Liver (tissue), 7 donors: ENCODE measurements at regions not wholly inside any gene's neighbourhood (a gene's known extent, or its start where the extent isn't known, plus 50 kb on each side); places are given as distances from the start of the nearest gene placed in this dataset.
"Not testable (repeated sequence)": the region's sequence is repeated elsewhere in the genome, so short reads cannot be mapped to it uniquely, and the experiment has no call there.

ENCODE experiments used
- DNase-seq: peaks from one replicate; pipeline ENCODE4 v3.0.0-alpha.2; 2017; ENCODE audit warnings: low spot score
- H3K27ac ChIP-seq, 2 donors: one replicate each; pipeline ENCODE4 v1.7.0; 2013; ENCODE audit warnings: inconsistent platforms in 2 of 2, low read length in 2 of 2, control low read depth in 1 of 2, low read depth in 1 of 2, mild to moderate bottlenecking in 1 of 2
- H3K27me3 ChIP-seq, 4 donors: one replicate each; pipeline versions ENCODE4 v1.6.1 to v1.7.0; 2013; ENCODE audit warnings: low read length in 3 of 4, inconsistent platforms in 1 of 4, mild to moderate bottlenecking in 1 of 4, moderate library complexity in 1 of 4; ENCODE audit not compliant: control insufficient read depth in 4 of 4, insufficient read depth in 4 of 4
- H3K36me3 ChIP-seq, 4 donors: one replicate each; pipeline versions ENCODE4 v1.6.1 to v1.7.0; 2013; ENCODE audit warnings: low read length in 3 of 4, mild to moderate bottlenecking in 3 of 4, low read depth in 1 of 4, moderate library complexity in 1 of 4; ENCODE audit not compliant: control insufficient read depth in 4 of 4, insufficient read depth in 3 of 4
- H3K4me1 ChIP-seq, 4 donors: one replicate each; pipeline versions ENCODE4 v1.6.1 to v1.7.0; 2013; ENCODE audit warnings: low read length in 3 of 4, mild to moderate bottlenecking in 3 of 4, moderate library complexity in 1 of 4; ENCODE audit not compliant: control insufficient read depth in 4 of 4, insufficient read depth in 4 of 4
- H3K4me3 ChIP-seq, 3 donors: one replicate each; pipeline versions ENCODE4 v1.6.1 to v1.7.0; 2013; ENCODE audit warnings: low read length in 3 of 3, control low read depth in 1 of 3, low read depth in 1 of 3, mild to moderate bottlenecking in 1 of 3
- H3K9ac ChIP-seq, 2 donors: one replicate each; pipeline ENCODE4 v1.7.0; 2013; ENCODE audit warnings: low read length in 2 of 2, mild to moderate bottlenecking in 2 of 2, moderate library complexity in 2 of 2, control low read depth in 1 of 2, low read depth in 1 of 2
- H3K9me3 ChIP-seq, 4 donors: one replicate each; pipeline versions ENCODE4 v1.6.1 to v1.7.0; 2013; ENCODE audit warnings: low read length in 3 of 4; ENCODE audit not compliant: control insufficient read depth in 4 of 4
- FOXA2 ChIP-seq: IDR thresholded peaks from 2 replicates; pipeline ENCODE4 v1.6.1; 2016; ENCODE audit warnings: antibody characterized with exemption
- GABPA ChIP-seq, 2 donors: IDR thresholded peaks in 1 of 2; conservative IDR thresholded peaks in 1 of 2; 2 replicates each; pipeline ENCODE4 v1.6.1; 2016; ENCODE audit warnings: antibody characterized with exemption in 2 of 2, mild to moderate bottlenecking in 1 of 2, moderate library complexity in 1 of 2
- HNF4A ChIP-seq, 2 donors: conservative IDR thresholded peaks; 2 replicates each; pipeline ENCODE4 v1.6.1; 2016; ENCODE audit warnings: antibody characterized with exemption in 2 of 2, mild to moderate bottlenecking in 2 of 2
- HNF4G ChIP-seq: IDR thresholded peaks from 2 replicates; pipeline ENCODE4 v1.6.1; 2016; ENCODE audit warnings: antibody characterized with exemption
- NR2F2 ChIP-seq: IDR thresholded peaks from 2 replicates; pipeline ENCODE4 v1.6.1; 2016; ENCODE audit warnings: antibody characterized with exemption
- RAD21 ChIP-seq, 2 donors: IDR thresholded peaks; 2 replicates each; pipeline ENCODE4 v1.6.1; 2016; ENCODE audit warnings: antibody characterized with exemption in 2 of 2, mild to moderate bottlenecking in 2 of 2
- RXRA ChIP-seq, 2 donors: IDR thresholded peaks; 2 replicates each; pipeline ENCODE4 v1.6.1; 2017 to 2018; ENCODE audit warnings: antibody characterized with exemption in 2 of 2, mild to moderate bottlenecking in 1 of 2
- SP1 ChIP-seq: IDR thresholded peaks from 2 replicates; pipeline ENCODE4 v1.6.1; 2018; ENCODE audit warnings: antibody characterized with exemption, mild to moderate bottlenecking
- YY1 ChIP-seq: IDR thresholded peaks from 2 replicates; pipeline ENCODE4 v1.6.1; 2016; ENCODE audit warnings: antibody characterized with exemption, mild to moderate bottlenecking
- WGBS: extraction: QIAGEN DNeasy Blood & Tissue Kit; methylation state at CpG from one replicate; pipeline ENCODE4 v1.1.7; 2013; 5-methylcytosine and 5-hydroxymethylcytosine counted together
- TF ChIP-seq, protein P1 (sequence below): IDR thresholded peaks from 2 replicates; pipeline ENCODE4 v1.6.1; 2016; ENCODE audit warnings: antibody characterized with exemption, mild to moderate bottlenecking
- TF ChIP-seq, protein P2 (sequence below): IDR thresholded peaks from 2 replicates; pipeline ENCODE4 v1.6.1; 2016; ENCODE audit warnings: antibody characterized with exemption
- TF ChIP-seq, protein P3 (sequence below): IDR thresholded peaks from 2 replicates; pipeline ENCODE4 v1.6.1; 2016; ENCODE audit warnings: antibody characterized with exemption
- donor health status: healthy.
- donor health status: healthy.
- donor health status: healthy.
- donor health status: healthy.

DNA sequence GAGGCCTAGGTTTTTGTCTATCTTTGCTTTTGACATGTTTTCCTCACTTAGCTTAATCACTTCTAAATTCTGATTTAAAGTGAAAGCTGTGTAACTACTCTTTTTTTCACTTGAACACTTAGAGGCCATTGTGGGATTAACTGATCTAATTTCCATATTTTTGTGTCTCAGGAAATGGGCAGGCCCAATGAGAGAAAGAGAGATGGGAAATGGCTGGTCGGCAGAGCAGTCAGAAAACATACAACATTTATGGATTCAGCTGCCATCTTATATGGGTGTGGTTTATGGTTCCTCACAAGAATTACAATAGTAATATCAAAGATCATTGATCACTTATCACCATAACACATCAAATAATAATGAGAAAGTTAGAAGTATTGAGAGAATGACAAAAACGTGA is 320.8 kb downstream of the PTPRC start:
- TF ChIP-seq, protein P1, sequence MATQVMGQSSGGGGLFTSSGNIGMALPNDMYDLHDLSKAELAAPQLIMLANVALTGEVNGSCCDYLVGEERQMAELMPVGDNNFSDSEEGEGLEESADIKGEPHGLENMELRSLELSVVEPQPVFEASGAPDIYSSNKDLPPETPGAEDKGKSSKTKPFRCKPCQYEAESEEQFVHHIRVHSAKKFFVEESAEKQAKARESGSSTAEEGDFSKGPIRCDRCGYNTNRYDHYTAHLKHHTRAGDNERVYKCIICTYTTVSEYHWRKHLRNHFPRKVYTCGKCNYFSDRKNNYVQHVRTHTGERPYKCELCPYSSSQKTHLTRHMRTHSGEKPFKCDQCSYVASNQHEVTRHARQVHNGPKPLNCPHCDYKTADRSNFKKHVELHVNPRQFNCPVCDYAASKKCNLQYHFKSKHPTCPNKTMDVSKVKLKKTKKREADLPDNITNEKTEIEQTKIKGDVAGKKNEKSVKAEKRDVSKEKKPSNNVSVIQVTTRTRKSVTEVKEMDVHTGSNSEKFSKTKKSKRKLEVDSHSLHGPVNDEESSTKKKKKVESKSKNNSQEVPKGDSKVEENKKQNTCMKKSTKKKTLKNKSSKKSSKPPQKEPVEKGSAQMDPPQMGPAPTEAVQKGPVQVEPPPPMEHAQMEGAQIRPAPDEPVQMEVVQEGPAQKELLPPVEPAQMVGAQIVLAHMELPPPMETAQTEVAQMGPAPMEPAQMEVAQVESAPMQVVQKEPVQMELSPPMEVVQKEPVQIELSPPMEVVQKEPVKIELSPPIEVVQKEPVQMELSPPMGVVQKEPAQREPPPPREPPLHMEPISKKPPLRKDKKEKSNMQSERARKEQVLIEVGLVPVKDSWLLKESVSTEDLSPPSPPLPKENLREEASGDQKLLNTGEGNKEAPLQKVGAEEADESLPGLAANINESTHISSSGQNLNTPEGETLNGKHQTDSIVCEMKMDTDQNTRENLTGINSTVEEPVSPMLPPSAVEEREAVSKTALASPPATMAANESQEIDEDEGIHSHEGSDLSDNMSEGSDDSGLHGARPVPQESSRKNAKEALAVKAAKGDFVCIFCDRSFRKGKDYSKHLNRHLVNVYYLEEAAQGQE, result no peak
- TF ChIP-seq RXRA (IDR thresholded peaks at IDR 0.05) (no peak), HNF4A (conservative IDR thresholded peaks at IDR 0.05) (no peak), RAD21 (IDR thresholded peaks at IDR 0.05) (no peak), YY1 (no peak), HNF4G (no peak), NR2F2 (no peak), GABPA (IDR thresholded peaks at IDR 0.05 in 1 of 2, conservative IDR thresholded peaks at IDR 0.05 in 1 of 2) (no peak)
- TF ChIP-seq, protein P2, sequence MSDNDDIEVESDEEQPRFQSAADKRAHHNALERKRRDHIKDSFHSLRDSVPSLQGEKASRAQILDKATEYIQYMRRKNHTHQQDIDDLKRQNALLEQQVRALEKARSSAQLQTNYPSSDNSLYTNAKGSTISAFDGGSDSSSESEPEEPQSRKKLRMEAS, result no peak
- TF ChIP-seq, protein P3, sequence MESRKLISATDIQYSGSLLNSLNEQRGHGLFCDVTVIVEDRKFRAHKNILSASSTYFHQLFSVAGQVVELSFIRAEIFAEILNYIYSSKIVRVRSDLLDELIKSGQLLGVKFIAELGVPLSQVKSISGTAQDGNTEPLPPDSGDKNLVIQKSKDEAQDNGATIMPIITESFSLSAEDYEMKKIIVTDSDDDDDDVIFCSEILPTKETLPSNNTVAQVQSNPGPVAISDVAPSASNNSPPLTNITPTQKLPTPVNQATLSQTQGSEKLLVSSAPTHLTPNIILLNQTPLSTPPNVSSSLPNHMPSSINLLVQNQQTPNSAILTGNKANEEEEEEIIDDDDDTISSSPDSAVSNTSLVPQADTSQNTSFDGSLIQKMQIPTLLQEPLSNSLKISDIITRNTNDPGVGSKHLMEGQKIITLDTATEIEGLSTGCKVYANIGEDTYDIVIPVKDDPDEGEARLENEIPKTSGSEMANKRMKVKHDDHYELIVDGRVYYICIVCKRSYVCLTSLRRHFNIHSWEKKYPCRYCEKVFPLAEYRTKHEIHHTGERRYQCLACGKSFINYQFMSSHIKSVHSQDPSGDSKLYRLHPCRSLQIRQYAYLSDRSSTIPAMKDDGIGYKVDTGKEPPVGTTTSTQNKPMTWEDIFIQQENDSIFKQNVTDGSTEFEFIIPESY, result no peak

DNA sequence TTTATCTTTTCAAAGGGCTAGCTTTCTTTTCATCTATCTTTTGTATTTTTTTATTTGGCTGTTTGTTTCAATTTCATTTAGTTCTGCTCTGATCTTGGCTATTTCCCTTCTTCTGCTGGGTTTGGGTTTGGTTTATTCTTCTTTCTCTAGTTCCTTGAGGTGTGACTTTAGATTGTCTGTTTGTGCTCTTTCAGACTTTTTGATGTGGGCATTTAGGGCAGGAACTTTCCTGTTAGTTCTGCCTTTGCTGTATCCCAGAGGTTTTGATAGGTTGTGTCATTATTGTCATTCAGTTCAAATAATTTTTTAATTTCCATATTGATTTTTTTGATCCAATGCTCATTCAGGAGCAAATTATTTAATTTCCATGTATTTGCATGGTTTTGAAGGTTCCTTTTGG is 325.0 kb downstream of the PTPRC start:
- H3K4me3 ChIP-seq, H3K9ac ChIP-seq, H3K27ac ChIP-seq, H3K9me3 ChIP-seq, H3K36me3 ChIP-seq, H3K4me1 ChIP-seq, H3K27me3 ChIP-seq, DNase-seq: not testable (repeated sequence)

More for the DNA sequence above, 320.8 kb downstream of the PTPRC start:
- no peaks in the 10 kb centered on the region for H3K27me3 ChIP-seq
- no peak for DNase-seq
- H3K4me3 ChIP-seq, result no peak overlapping the region
- H3K27ac ChIP-seq, result no peak overlapping the region
- 84% methylated on average over 2 of the region's 2 CpGs for WGBS
- no peaks in the 10 kb centered on the region for H3K4me1 ChIP-seq
- no peaks in the 10 kb centered on the region for H3K36me3 ChIP-seq
- H3K9me3 ChIP-seq, result peaks cover 0 to 1% (median 0%) of the 10 kb centered on the region in 4 donors
- H3K9ac ChIP-seq, result no peak overlapping the region

DNA sequence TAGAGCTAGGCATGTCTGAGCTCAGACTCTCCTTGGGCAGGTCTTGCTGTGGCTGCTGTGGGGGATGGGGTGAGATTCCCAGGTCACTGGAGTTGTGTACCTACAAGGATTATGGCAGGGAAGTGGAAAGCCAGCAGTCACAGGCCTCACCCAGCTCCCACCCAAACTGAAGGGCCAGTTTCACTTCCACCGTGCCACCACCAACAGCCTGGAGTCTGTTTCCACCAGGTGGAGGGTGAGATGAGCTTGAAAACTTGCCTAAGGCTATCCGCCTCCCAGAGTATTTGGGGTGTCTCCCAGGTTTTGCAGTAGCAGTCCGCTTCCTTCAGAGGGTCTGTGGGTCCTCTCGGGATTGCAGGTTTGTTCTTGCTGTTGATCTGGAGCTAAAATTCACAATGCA is 327.7 kb downstream of the PTPRC start:
- no peak for DNase-seq
- no peak overlapping the region for H3K27ac ChIP-seq
- H3K27me3 ChIP-seq, result no peaks in the 10 kb centered on the region

More for the DNA sequence above, 327.7 kb downstream of the PTPRC start:
- Histone ChIP-seq H3K4me3 (no peak overlapping the region), H3K4me1 (no peaks in the 10 kb centered on the region), H3K9ac (no peak overlapping the region), H3K9me3 (no peaks in the 10 kb centered on the region), H3K36me3 (no peaks in the 10 kb centered on the region)
- no peak for TF ChIP-seq RXRA (IDR thresholded peaks at IDR 0.05)
- TF ChIP-seq FOXA2, result no peak
- TF ChIP-seq RAD21 (IDR thresholded peaks at IDR 0.05), result no peak
- TF ChIP-seq HNF4G, result no peak
- TF ChIP-seq GABPA (IDR thresholded peaks at IDR 0.05 in 1 of 2, conservative IDR thresholded peaks at IDR 0.05 in 1 of 2), result no peak
- TF ChIP-seq YY1, result no peak
- TF ChIP-seq, protein P1, result no peak
- TF ChIP-seq HNF4A (conservative IDR thresholded peaks at IDR 0.05), result no peak
- TF ChIP-seq, protein P3, result no peak
- TF ChIP-seq SP1, result no peak
- WGBS, result 87% methylated on average over 4 of the region's 4 CpGs
